GM23338 (cell line): ENCODE measurements at regions not wholly inside any gene's neighbourhood (a gene's known extent, or its start where the extent isn't known, plus 50 kb on each side); places are given as distances from the start of the nearest gene placed in this dataset.

Experiments
- CREB1 ChIP-seq: fragments of 250-450 bp; sonication (Bioruptor Pico); IDR thresholded peaks from 2 replicates; pipeline ENCODE4 v1.5.0; 2020; ENCODE audit warnings: low read depth, mild to moderate bottlenecking, moderate library complexity
- EZH2 ChIP-seq: fragments of 200-600 bp; sonication (generic); IDR thresholded peaks from one replicate; pipeline ENCODE4 v1.8.0; 2017; ENCODE audit warnings: antibody characterized with exemption, mild to moderate bottlenecking, low read depth; ENCODE audit not compliant: unreplicated experiment
- EZH2phosphoT487 ChIP-seq: fragments of 200-600 bp; sonication (generic); IDR thresholded peaks from one replicate; pipeline ENCODE4 v1.8.1; 2018; ENCODE audit warnings: antibody characterized with exemption; ENCODE audit not compliant: unreplicated experiment
- JUNB ChIP-seq: IDR thresholded peaks from one replicate; pipeline ENCODE4 v1.6.1; 2016; ENCODE audit warnings: antibody characterized with exemption; ENCODE audit not compliant: unreplicated experiment
- NANOG ChIP-seq: IDR thresholded peaks from 2 replicates; pipeline ENCODE4 v1.6.1; 2016; ENCODE audit warnings: antibody characterized with exemption, borderline replicate concordance
- POLR2AphosphoS5 ChIP-seq: IDR thresholded peaks from 2 replicates; pipeline ENCODE4 v1.6.1; 2016; ENCODE audit warnings: antibody characterized with exemption, low read depth
- STAT1 ChIP-seq: IDR thresholded peaks from one replicate; pipeline ENCODE4 v1.6.1; 2016; ENCODE audit warnings: antibody characterized with exemption; ENCODE audit not compliant: unreplicated experiment
- ZNF114 ChIP-seq: fragments of 250-450 bp; sonication (Bioruptor Pico); IDR thresholded peaks from 2 replicates; pipeline ENCODE4 v1.5.0; 2020; ENCODE audit warnings: mild to moderate bottlenecking, moderate library complexity
- ZNF331 ChIP-seq: fragments of 250-450 bp; sonication (Bioruptor Pico); IDR thresholded peaks from 2 replicates; pipeline ENCODE4 v1.5.0; 2020; ENCODE audit warnings: low read depth, mild to moderate bottlenecking, moderate library complexity
- TF ChIP-seq, protein P1 (sequence below), 2 experiments: fragments of 200-600 bp in 1 of 2; sonication (generic) in 1 of 2; conservative IDR thresholded peaks; 2 replicates each; pipeline versions ENCODE4 v1.5.1 to v1.6.1; 2016 to 2017; ENCODE audit warnings: antibody characterized with exemption in 2 of 2, low read depth in 2 of 2, mild to moderate bottlenecking in 2 of 2, moderate library complexity in 1 of 2
- TF ChIP-seq, protein P2 (sequence below): IDR thresholded peaks from one replicate; pipeline ENCODE4 v1.6.1; 2018; ENCODE audit warnings: antibody characterized with exemption; ENCODE audit not compliant: unreplicated experiment
- TF ChIP-seq, protein P3 (sequence below): IDR thresholded peaks from 2 replicates; pipeline ENCODE4 v1.6.1; 2016; ENCODE audit warnings: antibody characterized with exemption
- TF ChIP-seq, protein P4 (sequence below): fragments of 250-450 bp; sonication (Bioruptor Pico); IDR thresholded peaks from 2 replicates; pipeline ENCODE4 v1.5.0; 2020; ENCODE audit warnings: mild to moderate bottlenecking, moderate library complexity

DNA sequence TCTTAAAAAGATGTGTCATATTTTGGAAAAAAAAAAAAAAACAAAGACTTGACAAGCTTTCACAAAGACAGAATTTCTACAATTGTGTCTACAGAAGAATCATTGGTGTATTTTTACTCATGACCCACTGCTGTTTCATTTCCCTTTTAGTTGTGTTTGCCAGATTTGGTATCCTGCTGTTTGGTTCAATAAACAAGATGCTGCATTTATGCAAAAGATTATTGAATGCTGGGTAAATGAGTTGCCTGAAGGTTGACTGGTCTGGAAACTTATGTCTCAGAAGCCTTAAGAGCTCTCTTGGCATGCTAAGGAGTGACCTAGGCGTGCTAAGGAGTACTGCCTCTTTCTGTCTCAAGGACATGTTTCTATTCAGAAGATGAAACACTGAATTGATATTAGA, 64.9 kb upstream of the NPY2R start:
- TF ChIP-seq, protein P1, sequence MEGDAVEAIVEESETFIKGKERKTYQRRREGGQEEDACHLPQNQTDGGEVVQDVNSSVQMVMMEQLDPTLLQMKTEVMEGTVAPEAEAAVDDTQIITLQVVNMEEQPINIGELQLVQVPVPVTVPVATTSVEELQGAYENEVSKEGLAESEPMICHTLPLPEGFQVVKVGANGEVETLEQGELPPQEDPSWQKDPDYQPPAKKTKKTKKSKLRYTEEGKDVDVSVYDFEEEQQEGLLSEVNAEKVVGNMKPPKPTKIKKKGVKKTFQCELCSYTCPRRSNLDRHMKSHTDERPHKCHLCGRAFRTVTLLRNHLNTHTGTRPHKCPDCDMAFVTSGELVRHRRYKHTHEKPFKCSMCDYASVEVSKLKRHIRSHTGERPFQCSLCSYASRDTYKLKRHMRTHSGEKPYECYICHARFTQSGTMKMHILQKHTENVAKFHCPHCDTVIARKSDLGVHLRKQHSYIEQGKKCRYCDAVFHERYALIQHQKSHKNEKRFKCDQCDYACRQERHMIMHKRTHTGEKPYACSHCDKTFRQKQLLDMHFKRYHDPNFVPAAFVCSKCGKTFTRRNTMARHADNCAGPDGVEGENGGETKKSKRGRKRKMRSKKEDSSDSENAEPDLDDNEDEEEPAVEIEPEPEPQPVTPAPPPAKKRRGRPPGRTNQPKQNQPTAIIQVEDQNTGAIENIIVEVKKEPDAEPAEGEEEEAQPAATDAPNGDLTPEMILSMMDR (conservative IDR thresholded peaks at IDR 0.05; ENCODE audit: low read depth in 2 of 2): no peak
- TF ChIP-seq NANOG (no peak), POLR2AphosphoS5 (no peak), EZH2phosphoT487 (no peak), EZH2 (no peak), JUNB (no peak), CREB1 (CRISPR knock-in tag) (no peak), ZNF331 (CRISPR knock-in tag) (no peak), ZNF114 (CRISPR knock-in tag) (no peak), STAT1 (no peak)
- TF ChIP-seq, protein P2, sequence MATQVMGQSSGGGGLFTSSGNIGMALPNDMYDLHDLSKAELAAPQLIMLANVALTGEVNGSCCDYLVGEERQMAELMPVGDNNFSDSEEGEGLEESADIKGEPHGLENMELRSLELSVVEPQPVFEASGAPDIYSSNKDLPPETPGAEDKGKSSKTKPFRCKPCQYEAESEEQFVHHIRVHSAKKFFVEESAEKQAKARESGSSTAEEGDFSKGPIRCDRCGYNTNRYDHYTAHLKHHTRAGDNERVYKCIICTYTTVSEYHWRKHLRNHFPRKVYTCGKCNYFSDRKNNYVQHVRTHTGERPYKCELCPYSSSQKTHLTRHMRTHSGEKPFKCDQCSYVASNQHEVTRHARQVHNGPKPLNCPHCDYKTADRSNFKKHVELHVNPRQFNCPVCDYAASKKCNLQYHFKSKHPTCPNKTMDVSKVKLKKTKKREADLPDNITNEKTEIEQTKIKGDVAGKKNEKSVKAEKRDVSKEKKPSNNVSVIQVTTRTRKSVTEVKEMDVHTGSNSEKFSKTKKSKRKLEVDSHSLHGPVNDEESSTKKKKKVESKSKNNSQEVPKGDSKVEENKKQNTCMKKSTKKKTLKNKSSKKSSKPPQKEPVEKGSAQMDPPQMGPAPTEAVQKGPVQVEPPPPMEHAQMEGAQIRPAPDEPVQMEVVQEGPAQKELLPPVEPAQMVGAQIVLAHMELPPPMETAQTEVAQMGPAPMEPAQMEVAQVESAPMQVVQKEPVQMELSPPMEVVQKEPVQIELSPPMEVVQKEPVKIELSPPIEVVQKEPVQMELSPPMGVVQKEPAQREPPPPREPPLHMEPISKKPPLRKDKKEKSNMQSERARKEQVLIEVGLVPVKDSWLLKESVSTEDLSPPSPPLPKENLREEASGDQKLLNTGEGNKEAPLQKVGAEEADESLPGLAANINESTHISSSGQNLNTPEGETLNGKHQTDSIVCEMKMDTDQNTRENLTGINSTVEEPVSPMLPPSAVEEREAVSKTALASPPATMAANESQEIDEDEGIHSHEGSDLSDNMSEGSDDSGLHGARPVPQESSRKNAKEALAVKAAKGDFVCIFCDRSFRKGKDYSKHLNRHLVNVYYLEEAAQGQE: no peak
- TF ChIP-seq, protein P3, sequence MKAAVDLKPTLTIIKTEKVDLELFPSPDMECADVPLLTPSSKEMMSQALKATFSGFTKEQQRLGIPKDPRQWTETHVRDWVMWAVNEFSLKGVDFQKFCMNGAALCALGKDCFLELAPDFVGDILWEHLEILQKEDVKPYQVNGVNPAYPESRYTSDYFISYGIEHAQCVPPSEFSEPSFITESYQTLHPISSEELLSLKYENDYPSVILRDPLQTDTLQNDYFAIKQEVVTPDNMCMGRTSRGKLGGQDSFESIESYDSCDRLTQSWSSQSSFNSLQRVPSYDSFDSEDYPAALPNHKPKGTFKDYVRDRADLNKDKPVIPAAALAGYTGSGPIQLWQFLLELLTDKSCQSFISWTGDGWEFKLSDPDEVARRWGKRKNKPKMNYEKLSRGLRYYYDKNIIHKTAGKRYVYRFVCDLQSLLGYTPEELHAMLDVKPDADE: no peak
- TF ChIP-seq, protein P4, sequence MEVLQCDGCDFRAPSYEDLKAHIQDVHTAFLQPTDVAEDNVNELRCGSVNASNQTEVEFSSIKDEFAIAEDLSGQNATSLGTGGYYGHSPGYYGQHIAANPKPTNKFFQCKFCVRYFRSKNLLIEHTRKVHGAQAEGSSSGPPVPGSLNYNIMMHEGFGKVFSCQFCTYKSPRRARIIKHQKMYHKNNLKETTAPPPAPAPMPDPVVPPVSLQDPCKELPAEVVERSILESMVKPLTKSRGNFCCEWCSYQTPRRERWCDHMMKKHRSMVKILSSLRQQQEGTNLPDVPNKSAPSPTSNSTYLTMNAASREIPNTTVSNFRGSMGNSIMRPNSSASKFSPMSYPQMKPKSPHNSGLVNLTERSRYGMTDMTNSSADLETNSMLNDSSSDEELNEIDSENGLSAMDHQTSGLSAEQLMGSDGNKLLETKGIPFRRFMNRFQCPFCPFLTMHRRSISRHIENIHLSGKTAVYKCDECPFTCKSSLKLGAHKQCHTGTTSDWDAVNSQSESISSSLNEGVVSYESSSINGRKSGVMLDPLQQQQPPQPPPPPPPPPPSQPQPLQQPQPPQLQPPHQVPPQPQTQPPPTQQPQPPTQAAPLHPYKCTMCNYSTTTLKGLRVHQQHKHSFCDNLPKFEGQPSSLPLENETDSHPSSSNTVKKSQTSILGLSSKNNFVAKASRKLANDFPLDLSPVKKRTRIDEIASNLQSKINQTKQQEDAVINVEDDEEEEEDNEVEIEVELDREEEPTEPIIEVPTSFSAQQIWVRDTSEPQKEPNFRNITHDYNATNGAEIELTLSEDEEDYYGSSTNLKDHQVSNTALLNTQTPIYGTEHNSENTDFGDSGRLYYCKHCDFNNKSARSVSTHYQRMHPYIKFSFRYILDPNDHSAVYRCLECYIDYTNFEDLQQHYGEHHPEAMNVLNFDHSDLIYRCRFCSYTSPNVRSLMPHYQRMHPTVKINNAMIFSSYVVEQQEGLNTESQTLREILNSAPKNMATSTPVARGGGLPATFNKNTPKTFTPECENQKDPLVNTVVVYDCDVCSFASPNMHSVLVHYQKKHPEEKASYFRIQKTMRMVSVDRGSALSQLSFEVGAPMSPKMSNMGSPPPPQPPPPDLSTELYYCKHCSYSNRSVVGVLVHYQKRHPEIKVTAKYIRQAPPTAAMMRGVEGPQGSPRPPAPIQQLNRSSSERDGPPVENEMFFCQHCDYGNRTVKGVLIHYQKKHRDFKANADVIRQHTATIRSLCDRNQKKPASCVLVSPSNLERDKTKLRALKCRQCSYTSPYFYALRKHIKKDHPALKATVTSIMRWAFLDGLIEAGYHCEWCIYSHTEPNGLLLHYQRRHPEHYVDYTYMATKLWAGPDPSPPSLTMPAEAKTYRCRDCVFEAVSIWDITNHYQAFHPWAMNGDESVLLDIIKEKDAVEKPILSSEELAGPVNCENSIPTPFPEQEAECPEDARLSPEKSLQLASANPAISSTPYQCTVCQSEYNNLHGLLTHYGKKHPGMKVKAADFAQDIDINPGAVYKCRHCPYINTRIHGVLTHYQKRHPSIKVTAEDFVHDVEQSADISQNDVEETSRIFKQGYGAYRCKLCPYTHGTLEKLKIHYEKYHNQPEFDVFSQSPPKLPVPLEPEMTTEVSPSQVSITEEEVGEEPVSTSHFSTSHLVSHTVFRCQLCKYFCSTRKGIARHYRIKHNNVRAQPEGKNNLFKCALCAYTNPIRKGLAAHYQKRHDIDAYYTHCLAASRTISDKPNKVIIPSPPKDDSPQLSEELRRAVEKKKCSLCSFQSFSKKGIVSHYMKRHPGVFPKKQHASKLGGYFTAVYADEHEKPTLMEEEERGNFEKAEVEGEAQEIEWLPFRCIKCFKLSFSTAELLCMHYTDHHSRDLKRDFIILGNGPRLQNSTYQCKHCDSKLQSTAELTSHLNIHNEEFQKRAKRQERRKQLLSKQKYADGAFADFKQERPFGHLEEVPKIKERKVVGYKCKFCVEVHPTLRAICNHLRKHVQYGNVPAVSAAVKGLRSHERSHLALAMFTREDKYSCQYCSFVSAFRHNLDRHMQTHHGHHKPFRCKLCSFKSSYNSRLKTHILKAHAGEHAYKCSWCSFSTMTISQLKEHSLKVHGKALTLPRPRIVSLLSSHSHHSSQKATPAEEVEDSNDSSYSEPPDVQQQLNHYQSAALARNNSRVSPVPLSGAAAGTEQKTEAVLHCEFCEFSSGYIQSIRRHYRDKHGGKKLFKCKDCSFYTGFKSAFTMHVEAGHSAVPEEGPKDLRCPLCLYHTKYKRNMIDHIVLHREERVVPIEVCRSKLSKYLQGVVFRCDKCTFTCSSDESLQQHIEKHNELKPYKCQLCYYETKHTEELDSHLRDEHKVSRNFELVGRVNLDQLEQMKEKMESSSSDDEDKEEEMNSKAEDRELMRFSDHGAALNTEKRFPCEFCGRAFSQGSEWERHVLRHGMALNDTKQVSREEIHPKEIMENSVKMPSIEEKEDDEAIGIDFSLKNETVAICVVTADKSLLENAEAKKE (CRISPR knock-in tag): no peak
